Astrocyte (in vitro differentiated cells and primary cell): ENCODE measurements at regions not wholly inside any gene's neighbourhood (a gene's known extent, or its start where the extent isn't known, plus 50 kb on each side); places are given as distances from the start of the nearest gene placed in this dataset.

ENCODE experiments used
- CTCF ChIP-seq: IDR thresholded peaks from 2 replicates; pipeline ENCODE4 v1.5.1; 2011; ENCODE audit warnings: low read depth, mild to moderate bottlenecking, inconsistent platforms, low read length, moderate library complexity; ENCODE audit not compliant: insufficient read depth
- EZH2 ChIP-seq: IDR thresholded peaks from 2 replicates; pipeline ENCODE4 v1.6.1; 2012; ENCODE audit warnings: mild to moderate bottlenecking, low read length, inconsistent platforms; ENCODE audit not compliant: insufficient read depth

- TF ChIP-seq EZH2 (no peak), CTCF (no peak)
Measured at GRCh38 chr2:165007161-165007744, 51.9 kb upstream of the SLC38A11 start.
